Medulla oblongata (tissue), 1 donor: ENCODE measurements at regions not wholly inside any gene's neighbourhood (a gene's known extent, or its start where the extent isn't known, plus 50 kb on each side); places are given as distances from the start of the nearest gene placed in this dataset.
"Not testable (repeated sequence)": the region's sequence is repeated elsewhere in the genome, so short reads cannot be mapped to it uniquely, and the experiment has no call there.

Experiments
- DNase-seq: peaks from one replicate; pipeline ENCODE4 v3.0.0-alpha.2; 2015; ENCODE audit errors: extremely low spot score

- no peak for DNase-seq
These were observed 730.3 kb downstream of the ZNF385D start for GRCh38 chr3:21020681-21021080.

GRCh38 chr3:21020043-21020442 lies 731.0 kb downstream of the ZNF385D start:
- DNase-seq: no peak

- no peak for DNase-seq
These were observed 733.7 kb downstream of the ZNF385D start for GRCh38 chr3:21017115-21017852.

GRCh38 chr3:21013566-21013965 lies 737.4 kb downstream of the ZNF385D start:
- DNase-seq: no peak

GRCh38 chr3:20999661-21000060 lies 751.3 kb downstream of the ZNF385D start:
- DNase-seq: no peak

GRCh38 chr3:20997183-20997582 lies 753.8 kb downstream of the ZNF385D start:
- no peak for DNase-seq

GRCh38 chr3:20990896-20991295 lies 760.1 kb downstream of the ZNF385D start:
- DNase-seq: no peak

GRCh38 chr3:20989653-20990052 lies 761.4 kb downstream of the ZNF385D start:
- DNase-seq: not testable (repeated sequence)

GRCh38 chr3:20984594-20985205 lies 766.3 kb downstream of the ZNF385D start:
- no peak for DNase-seq

GRCh38 chr3:20975188-20975651 lies 775.8 kb downstream of the ZNF385D start:
- DNase-seq: no peak

- DNase-seq: no peak
These were observed 776.6 kb downstream of the ZNF385D start for GRCh38 chr3:20974396-20974795.

GRCh38 chr3:20970807-20971206 lies 780.2 kb downstream of the ZNF385D start:
- DNase-seq: not testable (repeated sequence)

GRCh38 chr3:20967485-20967884 lies 781.5 kb upstream of the SGO1 start:
- not testable (repeated sequence) for DNase-seq

GRCh38 chr3:20958161-20958560 lies 772.2 kb upstream of the SGO1 start:
- no peak for DNase-seq

- no peak for DNase-seq
These were observed 759.9 kb upstream of the SGO1 start for GRCh38 chr3:20945892-20946291.

- no peak for DNase-seq
These were observed 749.8 kb upstream of the SGO1 start for GRCh38 chr3:20935791-20936190.

GRCh38 chr3:20931834-20932233 lies 745.8 kb upstream of the SGO1 start:
- DNase-seq: no peak

- peak; percentile 19 for DNase-seq
These were observed 744.0 kb upstream of the SGO1 start for GRCh38 chr3:20930034-20930433.

GRCh38 chr3:20924646-20925385 lies 738.8 kb upstream of the SGO1 start:
- peak; percentile 16 for DNase-seq

- DNase-seq: not testable (repeated sequence)
These were observed 735.1 kb upstream of the SGO1 start for GRCh38 chr3:20921112-20921511.

GRCh38 chr3:20916951-20917606 lies 731.1 kb upstream of the SGO1 start:
- DNase-seq: no peak

GRCh38 chr3:20914310-20914709 lies 728.3 kb upstream of the SGO1 start:
- DNase-seq: no peak
